ENCODE measurements at regions not wholly inside any gene's neighbourhood (a gene's known extent, or its start where the extent isn't known, plus 50 kb on each side); places are given as distances from the start of the nearest gene placed in this dataset.

DNA sequence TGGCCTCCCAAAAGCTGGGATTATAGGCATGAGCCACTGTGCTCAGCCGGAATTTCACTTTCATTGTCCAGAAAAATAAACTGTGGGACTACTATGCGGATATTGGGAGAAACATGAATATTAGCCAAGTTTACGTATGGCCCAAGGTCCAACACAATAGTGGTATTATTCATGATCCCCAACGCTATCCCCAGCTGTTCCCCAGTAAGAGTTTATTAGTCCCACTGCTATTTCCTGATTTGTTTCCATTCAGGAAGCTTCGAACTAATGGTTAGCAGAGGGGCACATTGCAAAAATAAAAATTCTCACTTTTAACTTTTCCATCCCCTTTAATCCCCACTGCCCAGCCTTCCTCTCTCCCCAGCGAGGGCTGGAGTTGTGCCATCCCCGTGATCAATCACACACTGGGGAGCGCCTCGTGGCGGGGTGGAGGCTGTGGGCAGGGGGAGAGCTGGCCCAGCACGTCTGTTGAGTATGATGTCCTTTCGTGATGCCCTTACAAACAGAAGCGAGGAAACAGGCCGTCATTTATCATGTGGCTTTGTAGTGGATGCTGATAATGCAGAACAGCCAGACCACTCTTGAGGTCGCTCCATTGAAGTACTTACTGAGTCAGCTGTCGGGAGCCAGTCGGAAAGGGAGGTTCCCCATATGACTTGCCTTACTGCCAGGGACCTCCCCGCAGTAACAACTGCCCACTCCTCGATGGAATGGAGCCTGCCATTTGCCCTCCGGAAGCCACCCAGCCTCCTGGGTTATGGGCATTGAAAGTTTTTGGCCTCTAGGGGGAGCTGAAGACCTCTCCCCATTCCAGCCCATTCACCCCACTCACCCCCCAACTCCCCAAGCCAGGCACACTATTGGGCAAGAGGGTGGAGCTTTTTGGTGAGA is 117.0 kb downstream of the KDR start:
- TF ChIP-seq, protein P1, sequence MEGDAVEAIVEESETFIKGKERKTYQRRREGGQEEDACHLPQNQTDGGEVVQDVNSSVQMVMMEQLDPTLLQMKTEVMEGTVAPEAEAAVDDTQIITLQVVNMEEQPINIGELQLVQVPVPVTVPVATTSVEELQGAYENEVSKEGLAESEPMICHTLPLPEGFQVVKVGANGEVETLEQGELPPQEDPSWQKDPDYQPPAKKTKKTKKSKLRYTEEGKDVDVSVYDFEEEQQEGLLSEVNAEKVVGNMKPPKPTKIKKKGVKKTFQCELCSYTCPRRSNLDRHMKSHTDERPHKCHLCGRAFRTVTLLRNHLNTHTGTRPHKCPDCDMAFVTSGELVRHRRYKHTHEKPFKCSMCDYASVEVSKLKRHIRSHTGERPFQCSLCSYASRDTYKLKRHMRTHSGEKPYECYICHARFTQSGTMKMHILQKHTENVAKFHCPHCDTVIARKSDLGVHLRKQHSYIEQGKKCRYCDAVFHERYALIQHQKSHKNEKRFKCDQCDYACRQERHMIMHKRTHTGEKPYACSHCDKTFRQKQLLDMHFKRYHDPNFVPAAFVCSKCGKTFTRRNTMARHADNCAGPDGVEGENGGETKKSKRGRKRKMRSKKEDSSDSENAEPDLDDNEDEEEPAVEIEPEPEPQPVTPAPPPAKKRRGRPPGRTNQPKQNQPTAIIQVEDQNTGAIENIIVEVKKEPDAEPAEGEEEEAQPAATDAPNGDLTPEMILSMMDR (IDR thresholded peaks at IDR 0.05): peak; percentile 23
- no peak overlapping the region for H3K27ac ChIP-seq (ENCODE audit: low read depth in 1 of 2, low read length in 2 of 2)
- no peak overlapping the region for H3K4me2 ChIP-seq (replicated peaks; ENCODE audit: extremely low read depth, low read length, poor library complexity, severe bottlenecking)
- no peak overlapping the region for H3K4me3 ChIP-seq (replicated peaks in 1 of 3; ENCODE audit: low read depth in 2 of 3, low read length in 3 of 3)
- H3K9ac ChIP-seq (ENCODE audit: insufficient read depth, low read length, poor library complexity, severe bottlenecking): no peak overlapping the region
- Mint-ChIP-seq H3K27ac (no peak overlapping the region), H3K4me3 (no peak overlapping the region), H3K27me3 (ENCODE audit: low read depth in 3 of 3) (peaks cover 1 to 5% (median 3%) of the 10 kb centered on the region in 3 donors), H3K9me3 (peaks cover 0 to 2% (median 0%) of the 10 kb centered on the region in 7 donors), H3K36me3 (no peaks in the 10 kb centered on the region), H3K4me1 (no peaks in the 10 kb centered on the region)
- no peaks in the 10 kb centered on the region for H3K4me1 ChIP-seq (ENCODE audit: control insufficient read depth in 1 of 2, insufficient read depth in 2 of 2, low read length in 2 of 2)
- 79% methylated on average over 5 of the region's 20 CpGs for WGBS (ENCODE audit: insufficient coverage)
- H3K27me3 ChIP-seq (ENCODE audit: control insufficient read depth in 2 of 2, insufficient read depth in 2 of 2, low read length in 2 of 2): no peaks in the 10 kb centered on the region
- no peaks in the 10 kb centered on the region for H4K20me1 ChIP-seq (ENCODE audit: insufficient read depth, low read length)
- H3K79me2 ChIP-seq (ENCODE audit: insufficient read depth, low read length): no peaks in the 10 kb centered on the region
- no peaks in the 10 kb centered on the region for H3K36me3 ChIP-seq (replicated peaks in 1 of 2; ENCODE audit: control insufficient read depth in 1 of 2, insufficient read depth in 2 of 2, low read length in 2 of 2)
- H3K9me3 ChIP-seq (replicated peaks in 1 of 2; ENCODE audit: control insufficient read depth in 1 of 2, insufficient read depth in 1 of 2, low read length in 2 of 2): no peaks in the 10 kb centered on the region
- intact Hi-C loops (cut with micrococcal nuclease): no loop called here
- no peak overlapping the region for H2AFZ ChIP-seq (ENCODE audit: insufficient read depth, low read depth, low read length, poor library complexity, severe bottlenecking)
- no peak for DNase-seq

DNA sequence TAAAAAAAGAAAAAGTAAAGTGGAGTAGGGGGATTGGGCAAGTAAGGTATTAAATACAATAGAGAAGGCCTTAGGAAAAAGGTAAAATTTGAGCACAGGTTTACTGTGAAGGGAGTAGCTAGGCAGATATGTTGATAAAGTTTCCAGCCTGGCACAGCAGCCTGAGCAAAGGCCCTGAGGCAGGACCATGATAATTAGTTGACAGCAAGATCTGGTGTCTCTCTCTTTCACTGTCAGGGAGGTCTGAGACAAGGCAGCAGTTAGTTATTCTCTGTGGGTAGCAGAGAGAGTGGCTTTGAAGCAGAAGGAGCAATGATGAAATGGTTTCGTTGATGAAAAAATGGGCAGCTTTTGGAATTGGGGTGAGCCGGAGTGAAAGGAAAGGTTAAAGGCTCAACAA is 119.5 kb downstream of the KDR start:
- no peak for DNase-seq
- Mint-ChIP-seq H3K4me3 (no peak overlapping the region), H3K27ac (no peak overlapping the region), H3K4me1 (peaks cover 1% of the 10 kb centered on the region), H3K9me3 (peaks cover 0 to 4% (median 0%) of the 10 kb centered on the region in 7 donors), H3K36me3 (no peaks in the 10 kb centered on the region), H3K27me3 (ENCODE audit: low read depth in 3 of 3) (peaks cover 1 to 9% (median 3%) of the 10 kb centered on the region in 3 donors)
- H3K27me3 ChIP-seq (ENCODE audit: control insufficient read depth in 2 of 2, insufficient read depth in 2 of 2, low read length in 2 of 2): no peaks in the 10 kb centered on the region
- TF ChIP-seq, protein P1 (IDR thresholded peaks at IDR 0.05): no peak
- no peaks in the 10 kb centered on the region for H3K4me1 ChIP-seq (ENCODE audit: control insufficient read depth in 1 of 2, insufficient read depth in 2 of 2, low read length in 2 of 2)
- intact Hi-C loops (cut with micrococcal nuclease): no loop called here
- no peak overlapping the region for H3K4me3 ChIP-seq (replicated peaks in 1 of 3; ENCODE audit: low read depth in 2 of 3, low read length in 3 of 3)
- no peak overlapping the region for H3K4me2 ChIP-seq (replicated peaks; ENCODE audit: extremely low read depth, low read length, poor library complexity, severe bottlenecking)
- no peaks in the 10 kb centered on the region for H3K79me2 ChIP-seq (ENCODE audit: insufficient read depth, low read length)
- no peak overlapping the region for H3K9ac ChIP-seq (ENCODE audit: insufficient read depth, low read length, poor library complexity, severe bottlenecking)
- WGBS (ENCODE audit: insufficient coverage): 100% methylated on average over 1 of the region's 2 CpGs
- H3K9me3 ChIP-seq (replicated peaks in 1 of 2; ENCODE audit: control insufficient read depth in 1 of 2, insufficient read depth in 1 of 2, low read length in 2 of 2): no peaks in the 10 kb centered on the region
- H4K20me1 ChIP-seq (ENCODE audit: insufficient read depth, low read length): no peaks in the 10 kb centered on the region
- H3K27ac ChIP-seq (ENCODE audit: low read depth in 1 of 2, low read length in 2 of 2): no peak overlapping the region
- no peaks in the 10 kb centered on the region for H3K36me3 ChIP-seq (replicated peaks in 1 of 2; ENCODE audit: control insufficient read depth in 1 of 2, insufficient read depth in 2 of 2, low read length in 2 of 2)
- H2AFZ ChIP-seq (ENCODE audit: insufficient read depth, low read depth, low read length, poor library complexity, severe bottlenecking): no peak overlapping the region

Data from CD14-positive monocyte (primary cell).